COLO829 (cell line): ENCODE measurements at regions not wholly inside any gene's neighbourhood (a gene's known extent, or its start where the extent isn't known, plus 50 kb on each side); places are given as distances from the start of the nearest gene placed in this dataset.
"Not testable (repeated sequence)": the region's sequence is repeated elsewhere in the genome, so short reads cannot be mapped to it uniquely, and the experiment has no call there.

Experiments
- DNase-seq: peaks from one replicate; pipeline ENCODE4 v3.0.0; 2012; ENCODE audit warnings: low spot score

- DNase-seq = no peak
Measured at GRCh38 chr12:14214495-14214894, 151.0 kb upstream of the ATF7IP start.

- not testable (repeated sequence) for DNase-seq
Measured at GRCh38 chr12:14215949-14216348, 149.5 kb upstream of the ATF7IP start.

- DNase-seq = no peak
Measured at GRCh38 chr12:14216405-14217294, 148.8 kb upstream of the ATF7IP start.

GRCh38 chr12:14219156-14219555, 146.3 kb upstream of the ATF7IP start:
- DNase-seq = no peak

- not testable (repeated sequence) for DNase-seq
Measured at GRCh38 chr12:14219670-14220069, 145.8 kb upstream of the ATF7IP start.

- DNase-seq = no peak
Measured at GRCh38 chr12:14225064-14225463, 140.4 kb upstream of the ATF7IP start.

GRCh38 chr12:14235176-14235575, 130.3 kb upstream of the ATF7IP start:
- DNase-seq = not testable (repeated sequence)

GRCh38 chr12:14236641-14237040, 128.8 kb upstream of the ATF7IP start:
- DNase-seq = not testable (repeated sequence)

- DNase-seq = peak; percentile 44
Measured at GRCh38 chr12:14238221-14238792, 127.2 kb upstream of the ATF7IP start.

GRCh38 chr12:14239350-14239934, 126.0 kb upstream of the ATF7IP start:
- DNase-seq = no peak

GRCh38 chr12:14239935-14240872, 125.3 kb upstream of the ATF7IP start:
- DNase-seq = no peak

- no peak for DNase-seq
Measured at GRCh38 chr12:14240873-14241220, 124.6 kb upstream of the ATF7IP start.

GRCh38 chr12:14242825-14243224, 122.7 kb upstream of the ATF7IP start:
- not testable (repeated sequence) for DNase-seq

GRCh38 chr12:14243941-14244340, 121.5 kb upstream of the ATF7IP start:
- DNase-seq = no peak

- DNase-seq = no peak
Measured at GRCh38 chr12:14244876-14245669, 120.4 kb upstream of the ATF7IP start.

GRCh38 chr12:14247166-14247565, 118.3 kb upstream of the ATF7IP start:
- peak; percentile 83 for DNase-seq

GRCh38 chr12:14249368-14249767, 116.1 kb upstream of the ATF7IP start:
- peak; percentile 89 for DNase-seq

- no peak for DNase-seq
Measured at GRCh38 chr12:14252697-14253096, 112.8 kb upstream of the ATF7IP start.

- DNase-seq = no peak
Measured at GRCh38 chr12:14253496-14253895, 112.0 kb upstream of the ATF7IP start.

GRCh38 chr12:14254781-14255180, 110.7 kb upstream of the ATF7IP start:
- DNase-seq = no peak

- DNase-seq = no peak
Measured at GRCh38 chr12:14256121-14256520, 109.4 kb upstream of the ATF7IP start.
